MM.1S (cell line): ENCODE measurements at regions not wholly inside any gene's neighbourhood (a gene's known extent, or its start where the extent isn't known, plus 50 kb on each side); places are given as distances from the start of the nearest gene placed in this dataset.

Source experiments
- CTCF ChIP-seq: fragments of 300-600 bp; sonication (generic); IDR thresholded peaks from 2 replicates; pipeline ENCODE4 v1.5.1; 2016; ENCODE audit warnings: antibody characterized with exemption, low read length, mixed read lengths
- EZH2 ChIP-seq: fragments of 300-600 bp; sonication (generic); optimal IDR thresholded peaks from 2 replicates; pipeline ENCODE3; 2017; ENCODE audit warnings: low read depth, mild to moderate bottlenecking, antibody characterized with exemption, low read length, mixed read lengths

DNA sequence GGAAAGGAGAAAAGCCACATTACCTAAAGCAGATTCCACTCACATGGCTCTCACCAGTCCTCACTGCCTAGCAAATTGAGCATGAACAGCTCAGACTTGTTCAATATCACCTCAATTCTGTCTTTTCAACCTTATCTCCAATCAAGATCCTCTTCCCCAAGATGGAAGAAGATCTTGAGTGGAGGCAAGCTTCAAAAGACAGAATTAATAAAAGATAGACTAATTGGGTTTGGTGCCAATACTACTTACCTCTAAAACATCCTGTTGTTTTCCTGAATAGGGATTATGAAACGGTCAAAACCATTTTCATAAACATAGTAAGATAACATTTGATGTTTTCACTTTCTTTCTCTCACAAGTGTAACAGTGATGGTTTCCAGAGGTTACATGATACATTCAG, 349.2 kb upstream of the PLD5 start:
- no peak for TF ChIP-seq CTCF
- no peak for TF ChIP-seq EZH2
